DND-41 (cell line): ENCODE measurements at regions not wholly inside any gene's neighbourhood (a gene's known extent, or its start where the extent isn't known, plus 50 kb on each side); places are given as distances from the start of the nearest gene placed in this dataset.

ENCODE experiments used
- ATAC-seq: fragments of 200-7000 bp; cut with Tn5 transposase; 3 replicates; pipeline ENCODE4 v1.9.1; 2021; ENCODE audit warnings: low read depth; ENCODE audit not compliant: insufficient read depth
- DNase-seq: peaks from one replicate; pipeline ENCODE4 v3.0.0-alpha.2; 2020
- H2AFZ ChIP-seq: 2 replicates; pipeline ENCODE4 v1.6.0; 2012; ENCODE audit warnings: low read depth, low read length
- H3K27ac ChIP-seq: 2 replicates; pipeline ENCODE4 v1.5.1; 2012; ENCODE audit warnings: low read length, inconsistent platforms
- H3K27me3 ChIP-seq: fragments of 200-600 bp; sonication (generic); 2 replicates; pipeline ENCODE4 v1.6.0; 2012; ENCODE audit warnings: low read length, mild to moderate bottlenecking, inconsistent platforms; ENCODE audit not compliant: insufficient read depth, poor library complexity
- H3K36me3 ChIP-seq: 2 replicates; pipeline ENCODE4 v1.5.1; 2012; ENCODE audit warnings: low read length, inconsistent platforms; ENCODE audit not compliant: insufficient read depth
- H3K4me1 ChIP-seq: 2 replicates; pipeline ENCODE4 v1.5.1; 2012; ENCODE audit warnings: mild to moderate bottlenecking, low read length; ENCODE audit not compliant: insufficient read depth
- H3K4me2 ChIP-seq: 2 replicates; pipeline ENCODE4 v1.6.0; 2012; ENCODE audit warnings: mild to moderate bottlenecking, moderate library complexity, low read length, inconsistent platforms; ENCODE audit not compliant: insufficient read depth
- H3K4me3 ChIP-seq, 2 experiments: fragments of 200-600 bp in 1 of 2; shearing (Covaris generic) in 1 of 2; 2 replicates each; pipeline ENCODE4 v1.5.1; 2012 to 2016; ENCODE audit warnings: inconsistent platforms in 2 of 2, low read length in 2 of 2, mild to moderate bottlenecking in 2 of 2, low read depth in 1 of 2, moderate library complexity in 1 of 2
- H3K79me2 ChIP-seq: 2 replicates; pipeline ENCODE4 v1.6.0; 2012; ENCODE audit warnings: low read length, inconsistent platforms; ENCODE audit not compliant: insufficient read depth
- H3K9ac ChIP-seq: 2 replicates; pipeline ENCODE4 v1.6.0; 2012; ENCODE audit warnings: low read depth, mild to moderate bottlenecking, inconsistent platforms, low read length, moderate library complexity
- H3K9me3 ChIP-seq: 2 replicates; pipeline ENCODE4 v1.5.1; 2012; ENCODE audit warnings: low read length, moderate library complexity, mild to moderate bottlenecking, inconsistent platforms; ENCODE audit not compliant: insufficient read depth, severe bottlenecking
- H4K20me1 ChIP-seq: 2 replicates; pipeline ENCODE4 v1.6.0; 2012; ENCODE audit warnings: low read length; ENCODE audit not compliant: insufficient read depth
- EZH2 ChIP-seq: IDR thresholded peaks from 3 replicates; pipeline ENCODE4 v1.6.1; 2012; ENCODE audit warnings: borderline replicate concordance, low read depth, mild to moderate bottlenecking, moderate library complexity, low read length, inconsistent platforms; ENCODE audit not compliant: severe bottlenecking
- TF ChIP-seq, protein P1 (sequence below): IDR thresholded peaks from 2 replicates; pipeline ENCODE4 v1.5.1; 2012; ENCODE audit warnings: borderline replicate concordance, low read length, moderate library complexity, mild to moderate bottlenecking; ENCODE audit not compliant: poor library complexity, severe bottlenecking; ENCODE audit errors: extremely low read depth

DNA sequence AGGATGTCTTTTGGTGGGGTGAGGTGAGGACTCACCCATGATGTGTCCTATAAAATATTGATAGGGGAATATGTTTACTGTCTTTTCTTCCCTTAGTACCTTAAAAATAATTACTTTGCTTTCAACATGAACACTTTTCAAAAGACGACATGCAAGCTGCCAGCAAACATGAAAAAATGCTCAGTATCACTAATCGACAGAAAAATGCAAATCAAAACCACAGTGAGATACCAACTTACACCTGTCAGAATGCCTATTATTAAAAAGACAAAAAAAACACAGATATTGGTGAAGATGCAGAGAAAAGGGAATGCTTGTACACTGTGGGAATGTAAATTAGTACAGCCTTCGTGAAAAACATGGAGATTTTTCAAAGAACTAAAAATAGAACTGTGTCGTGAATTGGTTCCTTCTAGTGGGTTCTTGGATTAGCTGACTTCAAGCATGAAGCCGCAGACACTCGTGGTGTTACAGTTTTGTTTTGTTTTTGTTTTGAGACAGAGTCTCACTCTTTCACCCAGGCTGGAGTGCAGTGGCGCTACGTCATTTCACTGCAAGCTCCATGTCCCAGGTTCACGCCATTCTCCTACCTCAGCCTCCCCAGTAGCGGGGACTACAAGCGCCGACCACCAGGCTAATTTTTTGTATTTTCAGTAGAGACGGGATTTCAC is 160.9 kb downstream of the FGF9 start:
- Histone ChIP-seq H3K79me2 (no peaks in the 10 kb centered on the region), H3K27ac (no peak overlapping the region), H3K4me3 (no peak overlapping the region), H2AFZ (no peak overlapping the region), H4K20me1 (no peaks in the 10 kb centered on the region), H3K36me3 (no peaks in the 10 kb centered on the region), H3K4me1 (no peaks in the 10 kb centered on the region), H3K9ac (no peak overlapping the region), H3K4me2 (no peak overlapping the region), H3K9me3 (no peaks in the 10 kb centered on the region), H3K27me3 (peaks cover 8% of the 10 kb centered on the region)
- ATAC-seq (no peak), DNase-seq (no peak)
- no peak for TF ChIP-seq EZH2
- TF ChIP-seq, protein P1, sequence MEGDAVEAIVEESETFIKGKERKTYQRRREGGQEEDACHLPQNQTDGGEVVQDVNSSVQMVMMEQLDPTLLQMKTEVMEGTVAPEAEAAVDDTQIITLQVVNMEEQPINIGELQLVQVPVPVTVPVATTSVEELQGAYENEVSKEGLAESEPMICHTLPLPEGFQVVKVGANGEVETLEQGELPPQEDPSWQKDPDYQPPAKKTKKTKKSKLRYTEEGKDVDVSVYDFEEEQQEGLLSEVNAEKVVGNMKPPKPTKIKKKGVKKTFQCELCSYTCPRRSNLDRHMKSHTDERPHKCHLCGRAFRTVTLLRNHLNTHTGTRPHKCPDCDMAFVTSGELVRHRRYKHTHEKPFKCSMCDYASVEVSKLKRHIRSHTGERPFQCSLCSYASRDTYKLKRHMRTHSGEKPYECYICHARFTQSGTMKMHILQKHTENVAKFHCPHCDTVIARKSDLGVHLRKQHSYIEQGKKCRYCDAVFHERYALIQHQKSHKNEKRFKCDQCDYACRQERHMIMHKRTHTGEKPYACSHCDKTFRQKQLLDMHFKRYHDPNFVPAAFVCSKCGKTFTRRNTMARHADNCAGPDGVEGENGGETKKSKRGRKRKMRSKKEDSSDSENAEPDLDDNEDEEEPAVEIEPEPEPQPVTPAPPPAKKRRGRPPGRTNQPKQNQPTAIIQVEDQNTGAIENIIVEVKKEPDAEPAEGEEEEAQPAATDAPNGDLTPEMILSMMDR = no peak

DNA sequence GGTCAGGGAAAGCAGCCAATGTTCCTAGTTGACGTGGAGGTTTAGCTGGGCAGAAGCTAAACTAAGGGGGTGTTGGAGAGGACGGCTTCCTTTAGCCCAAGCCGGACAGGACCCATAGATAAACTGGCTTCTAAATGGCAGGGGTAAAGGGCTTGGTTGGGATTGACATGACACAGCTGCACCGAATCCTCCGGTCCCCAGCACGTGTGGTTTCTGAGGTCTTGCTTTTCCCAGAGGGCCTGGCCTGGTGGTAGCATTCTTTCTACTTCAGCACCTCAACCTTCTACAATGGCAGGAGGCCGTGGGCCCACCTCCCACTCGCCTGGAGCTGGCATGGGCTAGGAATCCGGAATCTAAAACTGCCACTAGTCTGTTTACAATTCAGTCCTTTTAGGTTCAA is 163.0 kb downstream of the FGF9 start:
- H3K79me2 ChIP-seq = no peaks in the 10 kb centered on the region
- no peak overlapping the region for H3K4me2 ChIP-seq
- H3K27ac ChIP-seq = no peak overlapping the region
- H4K20me1 ChIP-seq = no peaks in the 10 kb centered on the region
- no peak for TF ChIP-seq EZH2
- TF ChIP-seq, protein P1 = no peak
- no peaks in the 10 kb centered on the region for H3K36me3 ChIP-seq
- H3K4me3 ChIP-seq = no peak overlapping the region
- ATAC-seq (no peak), DNase-seq (no peak)
- H2AFZ ChIP-seq = no peak overlapping the region
- H3K4me1 ChIP-seq = no peaks in the 10 kb centered on the region
- no peaks in the 10 kb centered on the region for H3K9me3 ChIP-seq
- H3K9ac ChIP-seq = no peak overlapping the region
- peaks cover 8% of the 10 kb centered on the region for H3K27me3 ChIP-seq

DNA sequence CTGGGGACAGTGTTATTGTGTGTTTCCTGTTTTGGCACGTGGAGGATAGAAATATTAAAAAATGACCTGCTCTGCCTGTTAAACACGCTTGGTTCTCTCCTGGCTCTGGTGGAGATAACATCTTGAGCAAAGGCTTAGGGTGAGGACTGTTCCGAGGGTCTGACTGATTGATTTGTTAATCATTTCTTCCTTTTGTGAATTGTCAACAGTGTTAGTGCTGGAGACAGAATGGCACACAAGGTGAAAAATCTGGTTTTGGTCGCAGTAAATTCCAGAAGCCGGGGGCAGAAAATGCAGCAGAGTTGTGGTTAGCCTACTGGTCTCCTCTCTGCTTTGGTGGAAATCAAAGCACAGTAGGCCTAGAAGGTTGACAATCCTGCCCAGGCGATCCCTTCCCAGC is 163.6 kb downstream of the FGF9 start:
- Histone ChIP-seq H3K36me3 (no peaks in the 10 kb centered on the region), H3K9me3 (no peaks in the 10 kb centered on the region), H3K79me2 (no peaks in the 10 kb centered on the region), H3K4me1 (no peaks in the 10 kb centered on the region), H3K27me3 (peaks cover 8% of the 10 kb centered on the region), H3K27ac (no peak overlapping the region), H3K4me2 (no peak overlapping the region), H3K9ac (no peak overlapping the region), H3K4me3 (no peak overlapping the region), H4K20me1 (no peaks in the 10 kb centered on the region), H2AFZ (no peak overlapping the region)
- no peak for ATAC-seq
- TF ChIP-seq EZH2 = no peak
- TF ChIP-seq, protein P1 = no peak
- DNase-seq = no peak

DNA sequence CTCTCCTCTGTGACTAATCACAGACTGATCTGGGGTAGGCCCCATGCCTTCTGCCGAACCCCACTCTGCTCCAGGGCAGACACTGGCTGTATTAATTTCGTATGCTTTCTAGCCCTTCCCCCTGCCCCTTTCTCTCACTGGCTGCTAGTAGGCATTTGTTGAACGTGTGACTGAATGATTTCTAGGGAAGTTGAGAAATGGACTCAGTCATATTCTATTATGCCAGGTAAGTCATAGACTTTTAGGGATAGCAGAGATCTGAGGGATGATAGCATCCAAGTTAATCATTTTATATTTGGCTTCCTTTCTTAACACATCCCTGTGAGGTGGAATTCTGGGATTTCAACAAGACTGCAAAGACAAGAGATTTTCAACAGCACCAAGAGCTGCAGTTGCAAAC is 166.4 kb downstream of the FGF9 start:
- Histone ChIP-seq H3K9me3 (no peaks in the 10 kb centered on the region), H3K27me3 (peaks cover 15% of the 10 kb centered on the region), H4K20me1 (no peaks in the 10 kb centered on the region), H3K36me3 (no peaks in the 10 kb centered on the region), H3K27ac (no peak overlapping the region), H3K9ac (no peak overlapping the region), H3K4me2 (no peak overlapping the region), H2AFZ (no peak overlapping the region), H3K4me1 (no peaks in the 10 kb centered on the region), H3K79me2 (no peaks in the 10 kb centered on the region), H3K4me3 (no peak overlapping the region)
- no peak for DNase-seq
- no peak for ATAC-seq
- TF ChIP-seq, protein P1 = no peak
- no peak for TF ChIP-seq EZH2
